Islet of Langerhans (tissue), 1 donor: ENCODE measurements at regions not wholly inside any gene's neighbourhood (a gene's known extent, or its start where the extent isn't known, plus 50 kb on each side); places are given as distances from the start of the nearest gene placed in this dataset.
"Not testable (repeated sequence)": the region's sequence is repeated elsewhere in the genome, so short reads cannot be mapped to it uniquely, and the experiment has no call there.

Experiments
- FAIRE-seq: peaks from one replicate; lab custom pipeline; 2011; peaks lifted over from hg19 to GRCh38; lab: Jason Lieb, UNC

GRCh38 chr7:42560866-42561265, 323.9 kb upstream of the GLI3 start:
- FAIRE-seq, result no peak

GRCh38 chr7:42554932-42555331, 317.9 kb upstream of the GLI3 start:
- not testable (repeated sequence) for FAIRE-seq

- no peak for FAIRE-seq
These were observed 315.2 kb upstream of the GLI3 start for GRCh38 chr7:42552227-42552626.

GRCh38 chr7:42550706-42551470, 313.9 kb upstream of the GLI3 start:
- FAIRE-seq, result no peak

GRCh38 chr7:42549866-42550485, 313.0 kb upstream of the GLI3 start:
- no peak for FAIRE-seq

- no peak for FAIRE-seq
These were observed 312.0 kb upstream of the GLI3 start for GRCh38 chr7:42548816-42549611.

- no peak for FAIRE-seq
These were observed 308.2 kb upstream of the GLI3 start for GRCh38 chr7:42545049-42545724.

- no peak for FAIRE-seq
These were observed 306.9 kb upstream of the GLI3 start for GRCh38 chr7:42543953-42544352.

GRCh38 chr7:42542446-42542845, 305.4 kb upstream of the GLI3 start:
- FAIRE-seq, result not testable (repeated sequence)

- no peak for FAIRE-seq
These were observed 297.4 kb upstream of the GLI3 start for GRCh38 chr7:42534441-42534840.

- FAIRE-seq, result no peak
These were observed 290.0 kb upstream of the GLI3 start for GRCh38 chr7:42527004-42527403.

GRCh38 chr7:42522227-42522991, 285.4 kb upstream of the GLI3 start:
- FAIRE-seq, result no peak

- no peak for FAIRE-seq
These were observed 274.0 kb upstream of the GLI3 start for GRCh38 chr7:42511027-42511426.

GRCh38 chr7:42506097-42506496, 269.1 kb upstream of the GLI3 start:
- FAIRE-seq, result no peak

- FAIRE-seq, result no peak
These were observed 265.0 kb upstream of the GLI3 start for GRCh38 chr7:42502022-42502421.

- FAIRE-seq, result no peak
These were observed 258.2 kb upstream of the GLI3 start for GRCh38 chr7:42495256-42495655.

- no peak for FAIRE-seq
These were observed 257.7 kb upstream of the GLI3 start for GRCh38 chr7:42494736-42495135.

- FAIRE-seq, result no peak
These were observed 257.2 kb upstream of the GLI3 start for GRCh38 chr7:42494199-42494710.

GRCh38 chr7:42493436-42494198, 256.6 kb upstream of the GLI3 start:
- no peak for FAIRE-seq

- no peak for FAIRE-seq
These were observed 255.9 kb upstream of the GLI3 start for GRCh38 chr7:42492920-42493319.

- FAIRE-seq, result no peak
These were observed 254.1 kb upstream of the GLI3 start for GRCh38 chr7:42491106-42491505.
